GM18909 (cell line): ENCODE measurements at regions not wholly inside any gene's neighbourhood (a gene's known extent, or its start where the extent isn't known, plus 50 kb on each side); places are given as distances from the start of the nearest gene placed in this dataset.

Experiments used
- ATAC-seq: cut with Tn5 transposase; IDR thresholded peaks from one replicate; pipeline ENCODE4 v1.9.1; 2021; ENCODE audit warnings: mild to moderate bottlenecking; ENCODE audit not compliant: unreplicated experiment, poor library complexity

DNA sequence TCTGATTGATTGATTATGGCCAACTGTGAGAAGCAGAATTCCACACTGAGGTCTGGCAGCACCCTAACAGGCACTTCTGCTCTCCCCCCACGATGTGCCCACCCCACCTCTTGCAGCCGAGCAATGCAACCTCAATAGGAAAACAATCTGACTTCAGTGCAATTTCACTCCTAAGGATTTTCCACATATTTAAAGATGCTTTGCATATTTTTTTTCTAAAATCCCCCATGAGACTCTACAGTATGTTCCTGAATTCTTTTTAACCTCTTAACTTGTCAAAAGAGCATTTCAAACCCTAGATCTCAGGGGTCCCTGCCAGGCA, 243.1 kb downstream of the AUH start:
- no peak for ATAC-seq

GRCh38 chr9:91119142-91119541, 242.6 kb downstream of the AUH start:
- no peak for ATAC-seq

DNA sequence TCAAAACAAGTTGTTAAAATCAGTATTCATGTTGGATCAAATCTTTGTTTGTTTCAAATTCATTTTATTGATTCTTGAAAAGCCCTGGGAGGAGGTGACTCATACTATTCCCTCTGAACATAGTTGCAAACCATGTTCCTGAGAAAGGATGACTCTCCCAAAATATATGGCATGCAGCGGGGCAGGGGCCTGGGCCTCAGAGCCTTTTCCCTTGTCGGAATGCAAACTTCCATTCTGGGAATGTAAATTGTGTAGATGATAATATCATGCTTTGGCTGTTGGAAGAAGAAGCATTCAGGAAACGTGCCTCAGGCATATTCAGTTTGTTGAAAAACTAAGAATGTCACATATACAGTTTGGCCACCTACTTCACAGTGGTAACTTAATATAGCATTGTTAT, 242.0 kb downstream of the AUH start:
- ATAC-seq, result no peak

DNA sequence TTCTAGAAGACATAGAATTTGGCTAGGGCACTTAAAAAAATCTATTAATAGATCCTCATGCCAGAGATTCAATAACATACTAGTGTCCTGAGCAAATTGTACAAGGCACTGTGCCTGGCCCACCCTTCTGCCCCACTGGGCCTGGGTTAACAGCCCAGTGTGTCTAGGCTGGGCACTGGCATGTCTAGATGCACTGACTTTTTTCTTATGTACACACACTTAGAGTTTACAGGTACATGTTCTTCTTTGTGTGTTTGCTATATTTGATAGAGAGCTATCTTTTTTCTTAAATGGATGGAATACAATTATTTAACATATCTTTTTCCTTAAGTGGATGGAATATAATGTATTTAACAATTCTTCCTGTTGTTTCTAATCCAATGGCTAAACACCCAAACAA, 241.5 kb downstream of the AUH start:
- no peak for ATAC-seq

DNA sequence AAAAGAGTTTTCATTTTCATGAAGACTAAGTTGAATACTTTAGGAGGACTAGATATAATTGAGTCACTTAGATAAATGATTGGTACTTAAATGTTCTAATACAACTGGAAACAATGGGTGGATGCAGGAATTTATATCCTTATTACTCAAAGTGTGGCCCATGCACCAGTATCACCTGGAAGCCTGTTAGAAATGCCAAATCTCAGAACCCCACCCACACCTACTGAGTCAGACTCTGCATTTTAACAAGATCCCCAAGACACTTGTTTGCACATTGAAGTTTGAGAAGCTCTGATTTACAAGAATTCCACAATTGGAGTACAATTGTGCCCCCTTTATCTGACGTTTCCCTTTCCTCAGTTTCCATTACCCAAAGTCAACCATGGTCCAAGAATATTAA, 239.0 kb downstream of the AUH start:
- ATAC-seq, result no peak

DNA sequence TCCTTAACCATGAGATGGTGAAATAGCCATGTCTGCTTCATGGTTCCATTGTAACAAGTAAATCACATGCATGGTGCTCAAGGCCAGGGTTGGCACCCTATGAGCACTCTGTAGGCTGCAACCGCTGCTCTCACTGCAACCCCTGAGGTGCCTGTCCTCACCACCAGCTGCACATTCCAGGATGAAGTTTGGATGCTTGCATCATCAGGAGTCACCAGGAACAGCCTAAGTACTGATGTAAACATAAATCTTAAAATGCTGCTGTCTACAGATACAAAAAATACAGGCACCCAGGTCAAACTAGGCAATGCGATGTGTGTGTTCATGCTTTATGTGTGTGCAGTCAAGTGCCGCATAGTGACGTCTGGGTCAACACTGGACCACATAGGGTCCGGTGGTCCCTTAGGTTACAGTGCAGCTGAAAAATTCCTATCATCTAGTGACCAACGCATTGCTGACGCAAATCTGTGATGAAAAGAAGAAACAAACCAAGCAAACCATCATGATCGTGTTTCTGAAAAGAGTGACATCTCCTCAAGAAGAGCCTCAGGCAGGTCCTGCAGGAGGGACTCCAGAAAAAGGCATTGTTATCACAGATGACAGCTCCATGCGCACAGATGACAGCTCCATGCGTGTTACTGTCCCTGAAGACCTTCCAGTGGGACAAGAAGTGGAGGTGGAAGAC, 234.8 kb downstream of the AUH start:
- no peak for ATAC-seq

GRCh38 chr9:91127653-91128052, 234.1 kb downstream of the AUH start:
- no peak for ATAC-seq

GRCh38 chr9:91130796-91131318, 230.9 kb downstream of the AUH start:
- no peak for ATAC-seq

DNA sequence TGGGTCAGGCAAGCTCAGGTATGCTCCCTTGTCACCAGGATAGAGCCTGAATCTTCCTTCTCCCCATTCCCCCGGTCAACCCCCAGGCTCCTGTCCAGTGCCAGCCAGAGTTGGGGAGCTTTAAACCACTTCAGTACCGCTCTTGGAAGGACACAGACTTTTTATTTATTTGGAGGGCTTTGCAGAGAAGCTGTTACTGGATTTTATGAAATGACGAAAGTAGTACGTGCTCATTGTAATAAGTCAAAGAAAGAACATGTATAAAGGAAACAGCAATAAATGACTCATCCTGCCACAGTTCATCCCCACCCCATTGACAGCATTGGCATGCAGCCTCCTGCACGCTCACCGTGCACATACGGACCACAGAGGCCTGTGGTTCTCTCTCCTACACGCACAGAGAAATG, 230.3 kb downstream of the AUH start:
- peak; percentile 80 for ATAC-seq

GRCh38 chr9:91132576-91133073, 229.1 kb downstream of the AUH start:
- no peak for ATAC-seq

DNA sequence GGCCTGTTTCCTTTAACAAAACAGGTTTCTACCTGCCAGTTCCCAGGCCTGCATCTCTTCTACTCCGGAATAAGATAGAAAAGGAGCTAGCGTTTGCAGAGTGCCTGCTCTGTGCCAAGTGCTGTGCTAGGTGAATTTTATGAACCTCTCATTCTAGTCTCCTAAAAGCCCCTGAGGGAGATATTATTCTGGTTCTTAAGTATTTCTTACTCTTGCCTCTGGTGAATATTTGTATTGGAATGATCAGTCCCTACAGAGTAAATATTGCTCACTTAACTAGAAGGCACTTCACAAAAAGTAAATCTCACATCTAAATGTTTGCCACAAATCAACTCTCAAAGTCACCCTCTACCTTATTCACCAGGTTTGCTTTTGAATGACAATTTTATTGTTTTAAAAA, 227.1 kb downstream of the AUH start:
- ATAC-seq, result no peak

GRCh38 chr9:91137391-91137790, 224.3 kb downstream of the AUH start:
- no peak for ATAC-seq

DNA sequence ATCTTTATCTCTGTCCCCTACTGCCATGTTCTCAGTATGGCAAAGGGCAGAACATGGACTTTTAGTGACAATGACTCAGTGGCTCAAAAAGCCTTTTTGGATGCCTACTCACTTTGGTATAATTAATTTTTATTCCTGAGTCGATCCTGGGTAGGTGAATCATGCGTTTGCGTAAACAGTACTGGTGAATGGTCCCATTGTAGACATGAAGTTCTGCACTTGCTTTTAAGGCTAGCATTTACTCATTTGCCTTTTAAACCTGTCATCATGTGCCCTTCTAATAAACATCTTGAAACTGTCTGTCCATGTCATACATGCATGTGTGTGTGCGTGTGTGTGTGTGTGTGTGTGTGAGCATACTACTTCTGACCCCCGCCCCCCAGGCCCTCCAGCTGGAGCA, 223.0 kb downstream of the AUH start:
- no peak for ATAC-seq

- no peak for ATAC-seq
Measured at GRCh38 chr9:91141407-91141965, 220.2 kb downstream of the AUH start.

DNA sequence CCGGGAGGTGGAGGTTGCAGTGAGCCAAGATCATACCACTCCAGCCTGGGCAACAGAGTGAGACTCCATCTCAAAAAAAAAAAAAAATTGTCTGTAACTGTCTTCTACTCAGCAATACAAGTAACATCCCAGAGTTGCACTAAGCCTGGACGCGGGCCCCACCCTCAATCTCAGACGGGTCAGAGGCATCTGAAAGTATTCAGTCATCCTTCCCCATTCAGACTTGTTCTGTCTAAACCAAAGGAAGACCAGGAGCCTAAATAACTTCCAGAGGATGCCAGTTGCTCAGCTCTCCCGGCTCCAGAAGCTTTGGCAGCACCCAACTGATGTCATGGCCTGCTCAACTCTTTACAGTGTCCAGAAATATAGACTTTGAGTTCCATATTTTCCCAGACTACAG, 218.6 kb downstream of the AUH start:
- ATAC-seq, result no peak

GRCh38 chr9:91143642-91144041, 218.1 kb downstream of the AUH start:
- no peak for ATAC-seq

GRCh38 chr9:91144769-91145168, 216.9 kb downstream of the AUH start:
- no peak for ATAC-seq

- ATAC-seq, result no peak
Measured at GRCh38 chr9:91145496-91145895, 216.2 kb downstream of the AUH start.

- ATAC-seq, result no peak
Measured at GRCh38 chr9:91146391-91147019, 215.2 kb downstream of the AUH start.

- no peak for ATAC-seq
Measured at GRCh38 chr9:91147079-91147708, 214.5 kb downstream of the AUH start.

DNA sequence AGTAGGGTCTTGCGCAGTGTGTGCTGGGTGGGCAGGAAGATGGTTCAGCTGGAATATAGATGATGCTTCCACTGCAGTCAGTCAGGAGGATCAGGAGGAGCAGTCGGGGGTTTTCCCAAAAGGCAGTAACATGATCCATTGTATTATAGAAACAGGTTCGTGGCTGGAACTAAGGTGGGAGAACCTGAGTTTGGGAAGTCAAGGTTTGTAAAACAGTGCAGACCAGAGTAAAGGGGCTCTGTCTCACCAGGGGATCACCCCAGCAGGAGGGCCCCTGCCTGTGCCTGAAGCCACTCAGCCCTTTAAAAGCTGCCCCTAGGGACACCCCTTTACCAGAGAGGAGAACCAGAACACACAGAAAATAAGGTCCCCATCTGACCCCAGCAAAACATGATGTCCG, 213.4 kb downstream of the AUH start:
- peak; percentile 27 for ATAC-seq
